Keratinocyte (primary cell): ENCODE measurements at regions not wholly inside any gene's neighbourhood (a gene's known extent, or its start where the extent isn't known, plus 50 kb on each side); places are given as distances from the start of the nearest gene placed in this dataset.

ENCODE experiments used
- CTCF ChIP-seq, 3 experiments: IDR thresholded peaks in 1 of 3; conservative IDR thresholded peaks in 1 of 3; optimal IDR thresholded peaks in 1 of 3; 2 replicates in 2 of 3; 3 replicates in 1 of 3; pipeline versions ENCODE3 to v1.5.1; 2011; ENCODE audit warnings: low read length in 3 of 3, mild to moderate bottlenecking in 3 of 3, moderate library complexity in 2 of 3, control low read depth in 1 of 3, inconsistent platforms in 1 of 3; ENCODE audit not compliant: insufficient read depth in 2 of 3; ENCODE audit errors: extremely low read depth in 1 of 3
- EZH2 ChIP-seq: IDR thresholded peaks from one replicate; pipeline ENCODE4 v1.6.1; 2012; ENCODE audit warnings: inconsistent platforms, mild to moderate bottlenecking, low read length, moderate library complexity

GRCh38 chr15:46174122-46174521, 539.3 kb downstream of the SQOR start:
- TF ChIP-seq CTCF (optimal IDR thresholded peaks at IDR 0.05 in 1 of 3, IDR thresholded peaks at IDR 0.05 in 1 of 3, conservative IDR thresholded peaks at IDR 0.05 in 1 of 3; ENCODE audit: extremely low read depth in 1 of 3, insufficient read depth in 2 of 3, low read length in 3 of 3) (no peak), EZH2 (no peak)
